GM21423 (cell line): ENCODE measurements at regions not wholly inside any gene's neighbourhood (a gene's known extent, or its start where the extent isn't known, plus 50 kb on each side); places are given as distances from the start of the nearest gene placed in this dataset.

Source experiments
- ATAC-seq: cut with Tn5 transposase; IDR thresholded peaks from one replicate; pipeline ENCODE4 v1.9.1; 2021; ENCODE audit warnings: mild to moderate bottlenecking, moderate library complexity; ENCODE audit not compliant: unreplicated experiment

GRCh38 chr14:54125109-54125508 is 168.5 kb upstream of the BMP4 start:
- no peak for ATAC-seq

- no peak for ATAC-seq
These were observed 170.3 kb upstream of the BMP4 start for GRCh38 chr14:54126947-54127346.

GRCh38 chr14:54127526-54127925 is 170.9 kb upstream of the BMP4 start:
- no peak for ATAC-seq

- no peak for ATAC-seq
These were observed 173.4 kb upstream of the BMP4 start for GRCh38 chr14:54129850-54130640.

GRCh38 chr14:54132496-54132895 is 175.9 kb upstream of the BMP4 start:
- no peak for ATAC-seq

- ATAC-seq: no peak
These were observed 177.3 kb upstream of the BMP4 start for GRCh38 chr14:54133896-54134295.

GRCh38 chr14:54135804-54136280 is 179.2 kb upstream of the BMP4 start:
- ATAC-seq: no peak

- ATAC-seq: no peak
These were observed 180.4 kb upstream of the BMP4 start for GRCh38 chr14:54136894-54137613.

GRCh38 chr14:54137614-54137961 is 181.0 kb upstream of the BMP4 start:
- ATAC-seq: no peak

GRCh38 chr14:54138024-54138353 is 181.4 kb upstream of the BMP4 start:
- no peak for ATAC-seq

GRCh38 chr14:54138354-54139038 is 181.9 kb upstream of the BMP4 start:
- ATAC-seq: no peak

- ATAC-seq: no peak
These were observed 183.9 kb upstream of the BMP4 start for GRCh38 chr14:54140551-54140950.

- no peak for ATAC-seq
These were observed 190.0 kb upstream of the BMP4 start for GRCh38 chr14:54146601-54147000.

- ATAC-seq: no peak
These were observed 190.7 kb upstream of the BMP4 start for GRCh38 chr14:54147282-54147681.

- no peak for ATAC-seq
These were observed 191.1 kb upstream of the BMP4 start for GRCh38 chr14:54147758-54148157.

GRCh38 chr14:54148251-54148650 is 191.6 kb upstream of the BMP4 start:
- ATAC-seq: no peak

GRCh38 chr14:54152351-54152750 is 195.7 kb upstream of the BMP4 start:
- no peak for ATAC-seq

- ATAC-seq: no peak
These were observed 209.7 kb upstream of the BMP4 start for GRCh38 chr14:54166049-54166950.

GRCh38 chr14:54168489-54168888 is 211.9 kb upstream of the BMP4 start:
- no peak for ATAC-seq

GRCh38 chr14:54169254-54169924 is 212.8 kb upstream of the BMP4 start:
- ATAC-seq: no peak
